GM21717 (cell line): ENCODE measurements at regions not wholly inside any gene's neighbourhood (a gene's known extent, or its start where the extent isn't known, plus 50 kb on each side); places are given as distances from the start of the nearest gene placed in this dataset.

Experiments used
- ATAC-seq: cut with Tn5 transposase; IDR thresholded peaks from one replicate; pipeline ENCODE4 v1.9.1; 2021; ENCODE audit warnings: mild to moderate bottlenecking, moderate library complexity; ENCODE audit not compliant: unreplicated experiment

- no peak for ATAC-seq
These were observed 396.9 kb downstream of the ENC1 start for GRCh38 chr5:74243634-74244033.

- ATAC-seq: no peak
These were observed 398.0 kb downstream of the ENC1 start for GRCh38 chr5:74242516-74242915.

GRCh38 chr5:74241751-74242140 is 398.8 kb downstream of the ENC1 start:
- ATAC-seq: no peak

- ATAC-seq: no peak
These were observed 399.5 kb downstream of the ENC1 start for GRCh38 chr5:74240783-74241750.

- no peak for ATAC-seq
These were observed 401.3 kb downstream of the ENC1 start for GRCh38 chr5:74239261-74239660.

- no peak for ATAC-seq
These were observed 402.9 kb downstream of the ENC1 start for GRCh38 chr5:74237571-74238145.

GRCh38 chr5:74235552-74235951 is 405.0 kb downstream of the ENC1 start:
- no peak for ATAC-seq

- no peak for ATAC-seq
These were observed 407.0 kb downstream of the ENC1 start for GRCh38 chr5:74233571-74233970.

GRCh38 chr5:74233091-74233490 is 407.4 kb downstream of the ENC1 start:
- no peak for ATAC-seq

- ATAC-seq: no peak
These were observed 408.3 kb downstream of the ENC1 start for GRCh38 chr5:74232276-74232675.

GRCh38 chr5:74231697-74232096 is 408.8 kb downstream of the ENC1 start:
- no peak for ATAC-seq

GRCh38 chr5:74226716-74227485 is 413.6 kb downstream of the ENC1 start:
- ATAC-seq: no peak

GRCh38 chr5:74225587-74225986 is 414.9 kb downstream of the ENC1 start:
- no peak for ATAC-seq

GRCh38 chr5:74224331-74224730 is 416.2 kb downstream of the ENC1 start:
- ATAC-seq: no peak

GRCh38 chr5:74222806-74223205 is 417.7 kb downstream of the ENC1 start:
- no peak for ATAC-seq

- ATAC-seq: no peak
These were observed 419.1 kb downstream of the ENC1 start for GRCh38 chr5:74221413-74221812.

GRCh38 chr5:74216012-74216411 is 424.5 kb downstream of the ENC1 start:
- ATAC-seq: no peak

GRCh38 chr5:74212336-74212735 is 428.2 kb downstream of the ENC1 start:
- no peak for ATAC-seq

- ATAC-seq: no peak
These were observed 431.0 kb downstream of the ENC1 start for GRCh38 chr5:74209571-74209970.

- ATAC-seq: no peak
These were observed 433.7 kb downstream of the ENC1 start for GRCh38 chr5:74206579-74207550.
